GM21825 (cell line): ENCODE measurements at regions not wholly inside any gene's neighbourhood (a gene's known extent, or its start where the extent isn't known, plus 50 kb on each side); places are given as distances from the start of the nearest gene placed in this dataset.
A peak's percentile ranks its signal among the peaks of the same experiment; 100 is the strongest.
"Not testable (repeated sequence)": the region's sequence is repeated elsewhere in the genome, so short reads cannot be mapped to it uniquely, and the experiment has no call there.

Experiments used
- ATAC-seq: cut with Tn5 transposase; IDR thresholded peaks from one replicate; pipeline ENCODE4 v1.9.1; 2021; ENCODE audit warnings: mild to moderate bottlenecking, moderate library complexity; ENCODE audit not compliant: unreplicated experiment

DNA sequence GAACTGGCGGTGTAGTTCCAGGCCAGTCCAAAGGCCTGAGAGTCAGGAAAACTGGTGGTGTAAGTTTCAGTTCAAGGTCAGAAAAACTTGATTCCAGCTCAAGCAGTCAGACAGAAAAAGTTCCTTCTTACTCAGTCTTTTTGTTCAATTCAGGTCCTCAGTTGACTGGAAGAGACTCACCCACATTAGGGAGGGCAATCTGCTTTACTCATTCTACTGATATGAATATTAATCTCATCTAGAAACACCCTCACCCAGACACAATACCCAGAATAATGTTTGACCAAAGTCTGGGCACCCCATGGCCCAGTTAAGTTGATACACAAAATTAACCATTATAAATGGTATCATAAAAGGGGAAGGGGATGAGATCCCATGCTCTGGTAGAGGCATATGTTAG, 50.1 kb upstream of the LTA4H start:
- ATAC-seq: no peak

DNA sequence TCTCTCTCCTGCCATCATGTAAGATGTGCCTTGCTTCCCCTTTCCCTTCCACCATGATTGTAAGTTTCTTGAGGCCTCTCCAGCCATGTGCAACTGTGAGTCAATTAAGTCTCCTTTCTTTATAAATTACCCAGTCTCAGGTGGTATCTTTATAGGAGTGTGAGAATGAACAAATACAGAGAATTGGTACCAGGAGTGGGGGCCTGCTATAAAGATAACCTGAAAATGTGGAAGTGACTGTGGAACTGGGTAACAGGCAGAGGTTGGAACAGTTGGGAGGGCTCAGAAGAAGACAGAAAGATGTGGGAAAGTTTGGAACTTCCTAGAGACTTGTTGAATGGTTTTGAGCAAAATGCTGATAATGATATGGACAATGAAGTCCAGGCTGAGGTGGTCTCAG, 50.8 kb upstream of the LTA4H start:
- not testable (repeated sequence) for ATAC-seq

DNA sequence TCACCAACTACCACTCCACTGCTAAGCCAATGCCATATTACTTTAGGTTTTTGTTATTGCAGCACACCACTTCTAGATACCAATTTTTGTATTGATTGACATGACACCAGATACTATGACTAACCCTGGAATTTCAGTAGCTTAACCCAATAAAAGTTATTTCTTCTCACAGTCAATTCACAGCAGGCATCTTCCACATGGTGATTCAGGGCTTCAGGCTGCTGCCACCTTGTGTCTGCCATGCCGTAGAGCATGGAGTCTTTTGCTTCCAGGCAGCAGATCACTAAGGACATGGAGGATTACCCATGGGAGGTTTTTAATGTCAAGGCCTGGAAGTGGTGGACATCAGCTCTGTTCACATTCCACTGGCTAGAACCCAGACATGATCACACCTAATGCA, 56.4 kb upstream of the LTA4H start:
- ATAC-seq: no peak

DNA sequence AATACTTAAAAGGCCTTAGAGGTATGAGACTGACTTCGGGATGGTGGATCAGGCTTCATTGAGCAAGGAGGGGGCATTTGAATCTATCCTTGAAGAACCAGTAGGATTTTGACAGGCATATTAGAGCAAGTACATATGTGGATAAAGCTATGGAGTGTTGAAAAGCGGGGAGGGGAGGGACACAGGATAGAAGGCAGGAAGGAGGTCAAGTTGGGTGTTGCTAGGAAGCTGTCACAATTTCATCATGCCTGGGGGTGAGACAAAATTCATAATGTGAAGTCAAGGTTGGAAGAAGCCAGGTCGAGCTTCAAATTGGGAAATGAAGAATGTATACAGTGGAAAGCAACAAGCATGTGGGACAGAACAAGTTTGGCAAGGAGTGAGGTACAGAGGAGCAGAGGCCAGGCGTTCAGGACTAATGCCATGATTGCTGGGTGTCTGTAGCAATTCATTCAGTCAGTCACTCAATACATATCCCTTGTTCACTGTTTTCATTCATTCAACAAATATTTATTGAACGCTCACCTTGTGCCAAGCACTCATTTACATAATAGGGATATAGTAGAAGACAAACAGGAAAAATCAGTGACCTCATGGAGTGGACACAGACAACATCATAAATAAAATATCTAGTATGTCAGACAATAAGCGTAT, 58.3 kb upstream of the LTA4H start:
- no peak for ATAC-seq

DNA sequence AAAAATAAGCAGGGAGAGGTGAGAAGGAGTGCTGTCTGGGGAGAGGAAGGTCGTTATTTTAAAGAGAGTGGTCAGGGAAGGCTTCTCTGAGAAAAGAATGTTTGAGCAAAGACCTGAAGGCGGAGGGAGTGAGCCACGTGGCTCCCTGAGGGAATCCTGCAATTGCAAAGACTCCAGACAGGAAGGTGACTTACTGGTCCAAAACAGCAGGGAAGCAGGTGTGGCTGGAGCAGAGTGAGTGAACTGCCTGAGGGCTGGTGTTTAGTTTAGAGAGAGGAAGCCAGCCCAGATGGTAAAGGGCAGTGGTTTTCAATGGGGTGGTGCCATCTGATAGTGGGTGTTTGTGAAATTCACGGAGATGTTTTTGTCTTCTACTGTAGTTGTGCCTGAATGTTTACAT, 58.8 kb upstream of the LTA4H start:
- ATAC-seq: no peak

DNA sequence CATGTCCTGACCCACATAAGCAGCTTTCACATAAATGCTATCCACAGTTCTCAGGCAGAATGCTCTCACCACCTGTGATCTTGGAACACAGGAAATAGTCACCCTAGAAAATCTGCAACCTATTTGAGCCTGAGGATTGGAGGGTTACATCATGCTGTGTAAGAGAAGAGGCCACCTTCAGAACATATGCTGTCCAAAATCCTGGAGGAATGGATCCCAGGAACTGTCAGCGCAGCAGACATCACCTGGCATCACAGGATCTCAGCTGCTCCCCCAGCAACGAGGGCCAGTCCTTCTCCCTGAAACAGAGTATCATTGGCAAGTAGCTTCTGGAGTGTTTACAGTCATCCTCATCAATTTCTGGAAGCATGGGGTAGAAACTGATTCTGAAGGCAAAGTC, 63.2 kb upstream of the LTA4H start:
- ATAC-seq: no peak

DNA sequence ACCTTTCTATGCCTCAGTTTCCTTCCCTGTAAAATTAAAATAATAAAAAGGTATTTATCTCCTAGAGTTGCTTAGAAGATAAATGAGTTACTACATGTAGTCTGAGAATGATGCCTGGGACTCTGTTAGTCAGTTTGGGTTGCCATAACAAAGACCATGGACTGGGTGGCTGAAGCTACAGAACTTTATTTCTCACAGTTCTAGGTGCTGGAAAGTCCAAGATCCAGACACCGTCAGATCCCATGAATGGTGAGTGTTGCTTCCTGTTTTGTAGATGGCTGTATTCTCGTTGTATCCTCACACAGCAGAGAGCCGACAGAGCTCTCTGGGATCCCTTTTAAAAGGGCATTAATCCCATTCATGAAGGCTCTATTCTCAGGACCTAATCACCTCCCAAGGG, 64.0 kb upstream of the LTA4H start:
- no peak for ATAC-seq

DNA sequence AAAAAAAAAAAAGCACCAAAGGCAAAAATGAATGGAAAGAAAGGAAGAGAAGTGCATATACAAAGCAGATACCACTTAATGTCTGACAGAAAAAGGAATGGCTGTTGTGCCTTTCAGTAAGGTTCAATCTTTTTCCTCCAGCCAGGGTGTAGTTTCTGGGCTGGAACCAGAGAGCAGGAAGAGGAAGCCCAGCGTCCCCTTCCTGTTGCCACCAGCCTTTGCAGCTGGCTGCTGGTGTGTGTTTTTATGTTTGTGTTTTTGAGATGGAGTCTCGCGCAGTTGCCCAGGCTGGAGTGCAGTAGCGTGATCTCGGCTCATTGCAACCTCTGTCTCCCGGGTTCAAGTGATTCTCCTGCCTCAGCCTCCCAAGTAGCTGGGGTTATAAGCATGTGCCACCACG, 64.6 kb upstream of the LTA4H start:
- ATAC-seq: no peak

DNA sequence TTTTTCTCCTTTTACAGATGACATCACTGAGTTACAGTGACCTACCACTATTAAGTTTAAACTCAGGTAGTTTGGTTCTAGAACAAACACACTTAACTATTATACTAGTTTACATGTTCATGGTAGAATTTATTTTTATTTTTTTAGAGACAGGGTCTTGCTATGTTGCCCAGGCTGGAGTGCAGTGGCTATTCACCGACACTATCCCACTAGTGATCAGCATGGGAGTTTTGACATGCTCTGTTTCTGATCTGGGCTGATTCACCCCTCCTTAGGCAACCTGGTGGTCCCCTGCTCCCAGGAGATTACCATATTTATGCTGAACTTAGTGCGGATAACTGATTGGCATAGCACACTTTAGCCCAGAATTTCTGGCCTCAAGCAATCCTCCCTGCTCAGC, 66.4 kb upstream of the LTA4H start:
- ATAC-seq: no peak

DNA sequence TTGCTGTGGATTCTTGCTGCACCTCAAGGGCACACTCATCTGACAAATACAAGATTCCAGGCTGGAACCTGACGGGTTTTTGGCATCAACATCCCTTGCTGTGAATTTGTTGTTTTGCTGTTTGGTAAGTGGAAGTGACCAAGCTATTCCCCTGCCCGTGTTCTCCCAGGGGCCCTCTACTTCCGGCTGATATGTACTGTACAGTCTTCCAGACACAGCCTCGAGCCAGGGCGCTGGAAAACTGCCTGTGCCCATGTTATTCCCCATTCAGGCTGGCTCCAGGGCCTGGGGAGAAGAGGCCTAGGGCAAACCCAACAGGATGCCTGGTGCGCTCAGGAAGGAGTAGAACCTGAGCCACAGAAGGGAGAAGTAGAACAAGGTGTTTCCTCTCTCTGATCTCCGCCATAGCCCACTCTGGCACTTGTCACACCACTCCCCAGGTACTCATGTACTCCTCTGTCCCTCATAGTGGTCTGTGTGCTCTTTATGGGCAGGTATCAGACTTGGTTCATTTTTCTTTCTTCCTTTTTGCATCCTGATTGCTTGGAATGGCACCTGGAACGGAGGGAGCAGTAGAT, 67.8 kb upstream of the LTA4H start:
- ATAC-seq: no peak

DNA sequence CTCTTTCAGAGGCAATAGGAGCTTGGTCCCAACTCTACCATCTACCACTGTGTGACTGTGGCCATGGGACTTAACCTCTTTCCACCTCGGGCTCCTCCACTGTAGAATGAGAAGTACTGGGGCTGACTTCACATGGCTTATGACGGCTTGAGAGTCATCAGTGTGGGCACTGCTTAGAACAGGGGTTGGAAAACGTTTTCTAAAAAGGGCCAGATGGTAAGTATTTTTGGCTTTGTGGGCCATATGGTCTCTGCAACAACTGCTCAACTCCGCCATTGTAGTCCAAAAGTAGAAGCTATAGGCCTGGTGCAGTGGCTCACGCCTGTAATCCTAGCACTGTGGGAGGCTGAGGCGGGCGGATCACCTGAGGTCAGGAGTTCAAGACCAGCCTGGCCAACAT, 69.2 kb upstream of the LTA4H start:
- ATAC-seq: no peak

DNA sequence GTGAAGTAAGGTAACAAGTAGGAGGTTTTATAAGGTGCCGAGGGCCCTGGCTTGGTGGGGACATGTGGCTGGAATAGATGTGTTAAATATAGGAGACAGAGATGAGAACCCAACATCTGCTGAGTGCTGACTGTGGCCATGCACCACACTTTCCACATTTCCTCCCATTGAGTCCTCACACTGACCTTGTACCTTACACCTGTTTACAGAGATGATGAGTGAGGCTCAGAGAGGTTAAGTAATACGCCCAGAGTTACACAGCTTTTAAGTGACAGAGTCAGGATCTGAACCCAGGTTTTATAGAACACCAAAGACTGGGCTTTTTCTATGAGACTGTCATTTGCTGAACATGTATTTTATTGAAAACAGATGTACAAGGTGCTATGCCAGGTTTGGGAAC, 70.8 kb upstream of the LTA4H start:
- ATAC-seq: no peak

DNA sequence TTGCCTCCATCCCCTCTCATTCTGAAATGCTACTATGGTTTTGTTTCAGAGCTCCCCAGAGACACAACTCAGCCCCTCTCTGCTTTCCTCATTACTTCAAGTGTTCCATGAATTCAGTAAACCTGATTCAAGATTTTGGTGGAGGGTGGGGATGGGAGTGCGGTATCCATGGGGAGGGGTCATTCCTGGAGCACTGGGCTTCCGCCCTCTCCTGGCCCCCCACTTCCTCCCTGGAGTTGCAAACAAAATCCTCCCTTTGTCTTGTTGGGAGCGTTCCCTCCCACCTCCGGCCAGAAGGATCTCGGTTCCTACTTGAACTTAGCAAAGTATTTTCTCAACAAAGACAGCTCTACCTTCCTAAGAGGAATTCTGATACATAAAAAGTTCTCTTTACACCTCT, 71.8 kb upstream of the LTA4H start:
- ATAC-seq: no peak

DNA sequence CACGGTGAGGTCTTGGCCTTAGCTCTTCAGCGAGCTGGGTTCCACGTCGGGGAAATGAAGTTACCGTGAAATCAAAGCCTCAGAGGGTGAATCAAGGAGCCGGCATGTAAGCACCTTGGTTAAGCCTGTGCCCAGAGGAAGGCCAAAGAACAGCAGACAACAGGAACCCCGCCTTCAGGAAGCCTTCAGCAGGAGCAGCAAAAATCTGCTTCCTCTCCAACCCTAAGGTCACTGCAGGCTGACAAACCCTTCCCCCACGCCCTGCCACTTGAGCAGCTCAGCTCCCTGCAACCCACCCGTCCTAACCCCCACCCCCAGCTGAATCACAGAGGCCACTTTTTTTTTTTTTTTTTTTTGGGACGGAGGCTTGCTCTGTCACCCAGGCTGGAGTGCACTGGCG, 72.9 kb upstream of the LTA4H start:
- ATAC-seq: no peak

DNA sequence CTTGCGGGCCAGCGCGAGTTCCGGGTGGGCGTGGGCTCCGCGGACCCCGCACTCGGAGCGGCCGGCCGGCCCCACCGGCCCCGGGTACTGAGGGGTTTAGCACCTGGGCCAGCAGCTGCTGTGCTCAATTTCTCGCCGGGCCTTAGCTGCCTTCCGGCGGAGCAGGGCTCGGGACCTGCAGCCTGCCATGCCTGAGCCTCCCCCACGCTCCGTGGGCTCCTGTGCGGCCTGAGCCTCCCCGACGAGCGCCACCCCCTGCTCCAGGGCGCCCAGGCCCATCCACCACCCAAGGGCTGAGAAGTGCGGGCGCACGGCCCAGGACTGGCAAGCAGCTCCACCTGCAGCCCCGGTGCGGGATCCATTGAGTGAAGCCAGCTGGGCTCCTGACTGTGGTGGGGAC, 73.6 kb upstream of the LTA4H start:
- not testable (repeated sequence) for ATAC-seq

DNA sequence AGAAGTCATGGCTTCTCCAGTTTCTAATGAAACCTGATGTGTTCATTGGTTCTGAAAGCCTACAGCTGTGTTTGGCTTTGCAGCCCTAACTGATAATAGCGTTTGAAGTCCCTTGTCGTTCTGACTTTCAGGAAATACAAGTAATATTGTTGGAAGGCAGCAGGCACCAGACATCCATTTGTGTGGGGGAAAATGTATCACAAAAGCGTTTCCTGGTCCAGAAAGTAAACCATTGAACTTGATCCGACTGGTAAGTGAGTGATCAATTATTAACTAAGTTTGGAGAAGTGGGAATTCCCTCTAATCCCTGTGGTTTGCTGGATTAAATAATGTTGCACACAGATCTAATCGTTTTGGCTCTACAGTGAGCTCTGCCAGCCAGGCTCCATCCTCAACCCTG, 77.3 kb upstream of the LTA4H start:
- ATAC-seq: no peak

DNA sequence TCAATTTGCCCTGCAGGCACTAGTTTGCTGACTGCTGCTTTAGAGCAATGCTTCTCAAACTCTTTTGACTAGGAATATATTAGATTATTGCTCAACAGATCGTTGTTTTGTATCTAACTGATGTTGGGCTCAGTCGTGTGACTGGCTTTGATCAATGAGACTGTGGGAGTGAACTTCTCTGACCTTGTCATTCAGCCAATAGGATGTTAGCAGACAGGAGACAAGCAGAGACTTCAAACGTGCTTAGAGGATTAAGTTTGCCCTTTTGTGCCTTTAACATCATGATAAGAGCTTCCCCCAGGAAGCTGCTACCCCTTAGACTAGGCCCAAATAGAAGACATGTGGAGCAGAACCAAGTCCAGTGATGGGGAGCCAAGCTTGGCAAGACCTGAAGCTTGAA, 76.7 kb upstream of the ELK3 start:
- no peak for ATAC-seq

DNA sequence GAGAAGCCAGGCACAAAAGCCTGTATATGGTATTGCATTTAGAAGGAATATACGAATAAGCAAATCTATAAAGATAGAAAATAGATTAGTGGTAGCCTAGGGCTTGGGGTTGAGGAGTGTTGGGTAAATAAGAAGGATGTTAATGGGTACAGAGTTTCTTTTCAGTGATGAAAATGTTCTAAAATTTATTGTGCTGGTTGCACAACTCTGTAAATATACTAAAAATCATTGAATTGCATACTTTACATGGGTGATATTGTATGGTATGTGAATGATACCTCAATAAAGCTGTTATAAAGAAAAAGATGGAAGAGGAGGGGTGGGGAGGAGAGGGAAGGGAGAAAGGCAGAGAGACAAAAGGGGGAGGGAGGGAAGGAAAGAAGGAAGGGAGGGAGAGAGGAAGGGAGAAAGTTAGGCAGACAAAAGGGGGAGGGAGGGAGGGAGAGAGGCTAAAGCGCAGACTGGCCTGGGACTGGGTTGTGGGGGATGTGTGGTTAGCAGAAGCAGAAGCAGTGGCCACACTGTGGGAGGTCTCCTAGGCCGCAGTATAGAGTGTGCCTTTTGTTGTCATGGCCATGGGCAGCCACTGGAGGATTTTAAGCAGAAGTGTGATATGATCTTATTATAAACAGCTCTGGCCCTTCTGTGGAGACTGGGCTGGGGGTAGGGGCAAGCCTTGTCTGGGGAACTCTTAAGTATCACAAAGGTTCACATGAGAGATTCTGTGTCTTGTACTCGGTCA, 73.6 kb upstream of the ELK3 start:
- ATAC-seq: peak; percentile 83

DNA sequence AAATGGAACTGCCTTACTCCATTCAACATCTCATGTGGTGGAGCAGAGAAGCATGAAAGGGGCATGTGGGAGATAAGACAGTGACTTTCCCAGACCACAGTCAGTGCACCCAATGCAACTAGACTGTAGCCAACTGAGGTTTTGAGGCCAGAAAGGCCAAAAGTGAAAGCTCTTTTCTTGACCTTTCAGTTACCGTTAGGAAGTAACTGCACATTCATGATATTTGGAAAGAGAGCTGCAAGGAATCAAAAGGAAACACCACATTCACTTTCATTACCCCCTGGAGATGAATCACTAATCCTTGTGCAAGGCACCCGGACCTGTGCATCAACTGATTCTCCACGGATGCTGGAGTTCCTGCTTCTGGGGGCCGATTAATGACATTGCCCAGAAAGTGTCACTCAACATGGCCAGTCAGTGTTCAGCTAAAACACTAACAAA, 72.9 kb upstream of the ELK3 start:
- peak; percentile 66 for ATAC-seq

DNA sequence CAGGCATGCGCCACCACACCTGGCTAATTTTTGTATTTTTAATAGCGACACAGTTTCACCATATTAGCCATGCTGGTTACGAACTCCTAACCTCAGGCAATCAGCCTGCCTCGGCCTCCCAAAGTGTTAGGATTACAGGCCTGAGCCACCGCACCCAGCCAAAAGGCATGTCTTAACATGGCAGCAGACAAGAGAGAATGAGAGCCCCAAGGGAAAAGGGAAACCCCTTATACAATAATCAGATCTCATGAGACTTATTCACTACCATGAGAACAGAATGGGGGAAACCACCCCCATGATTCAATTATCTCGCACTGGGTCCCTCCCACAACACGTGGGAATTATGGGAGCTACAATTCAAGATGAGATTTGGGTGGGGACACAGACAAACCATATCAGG, 65.9 kb upstream of the ELK3 start:
- ATAC-seq: not testable (repeated sequence)

DNA sequence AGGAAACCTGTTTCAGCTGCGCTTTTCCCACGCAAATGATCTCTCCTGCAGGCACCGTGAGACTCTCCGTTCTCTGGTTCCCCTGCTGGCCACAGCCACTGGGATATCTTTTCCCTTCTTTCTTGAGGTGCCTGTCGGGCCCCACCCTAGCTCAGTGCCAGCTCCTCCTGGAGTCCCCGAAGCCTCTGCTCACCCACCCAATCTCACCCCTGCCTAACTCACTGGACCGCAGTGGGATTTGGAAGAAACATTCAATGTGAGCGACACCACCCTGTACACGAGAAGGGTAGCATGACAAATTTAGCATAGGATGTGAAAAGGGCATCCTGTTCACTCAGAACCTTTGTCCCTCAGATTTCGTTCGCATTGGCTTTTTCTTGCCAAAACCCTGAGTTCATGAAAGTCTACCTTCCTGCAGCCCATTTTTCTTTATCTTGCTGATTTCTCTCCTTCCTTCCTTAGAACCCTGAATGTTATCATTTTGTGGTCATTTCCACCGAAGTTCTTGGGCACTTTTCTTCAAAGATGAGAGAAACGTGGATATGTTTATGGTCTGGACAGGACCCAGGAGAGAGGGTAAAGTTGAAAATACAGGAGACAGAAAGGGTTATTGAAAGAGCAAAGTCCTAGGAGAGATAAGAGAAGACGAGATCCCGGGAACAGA, 63.6 kb upstream of the ELK3 start:
- no peak for ATAC-seq

DNA sequence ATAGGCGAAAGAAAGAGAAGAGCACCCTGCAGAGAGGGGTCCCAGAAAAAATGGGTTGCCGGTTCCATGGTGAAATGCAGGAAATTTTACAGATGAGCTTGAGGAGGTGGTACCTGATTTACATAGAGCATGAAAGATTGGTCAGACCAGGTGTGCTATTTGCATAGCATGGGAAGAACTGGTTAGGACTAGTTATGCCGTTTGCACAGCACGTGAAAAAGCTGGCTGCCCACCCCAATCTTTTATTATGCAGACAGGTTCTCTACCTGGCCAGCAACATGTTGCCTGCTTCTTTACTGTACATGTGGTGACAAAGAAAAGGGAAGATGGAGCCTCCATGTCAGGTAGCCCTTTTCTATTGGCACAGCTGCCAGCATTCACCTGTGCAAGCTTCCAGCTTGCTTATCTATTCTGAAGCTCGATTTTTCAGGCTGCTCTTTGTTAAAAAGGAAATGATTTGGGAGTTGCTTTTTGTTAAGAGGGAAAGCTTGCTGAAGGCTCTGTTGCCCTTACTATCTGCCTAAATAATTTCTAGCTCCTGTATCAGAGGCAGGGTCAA, 62.9 kb upstream of the ELK3 start:
- ATAC-seq: no peak
